Stimulated activated CD4-positive, alpha-beta T cell treated with anti-CD3 and anti-CD28 coated beads, Interleukin-4, amount 100 ng/mL, for 1 hour (primary cell): ENCODE measurements at regions not wholly inside any gene's neighbourhood (a gene's known extent, or its start where the extent isn't known, plus 50 kb on each side); places are given as distances from the start of the nearest gene placed in this dataset.
"Not testable (repeated sequence)": the region's sequence is repeated elsewhere in the genome, so short reads cannot be mapped to it uniquely, and the experiment has no call there.

Experiments
- DNase-seq: peaks from one replicate; pipeline ENCODE4 v3.0.0-alpha.2; 2020

- DNase-seq: no peak
Observed at GRCh38 chr17:16888413-16889087, 83.4 kb downstream of the TNFRSF13B start.

GRCh38 chr17:16887523-16888095, 84.3 kb downstream of the TNFRSF13B start:
- DNase-seq: no peak

- DNase-seq: no peak
Observed at GRCh38 chr17:16886655-16887322, 85.1 kb downstream of the TNFRSF13B start.

- not testable (repeated sequence) for DNase-seq
Observed at GRCh38 chr17:16885204-16885603, 86.7 kb downstream of the TNFRSF13B start.

GRCh38 chr17:16882926-16883265, 89.0 kb downstream of the TNFRSF13B start:
- not testable (repeated sequence) for DNase-seq

GRCh38 chr17:16882243-16882925, 89.5 kb downstream of the TNFRSF13B start:
- no peak for DNase-seq

GRCh38 chr17:16881239-16881924, 90.5 kb downstream of the TNFRSF13B start:
- DNase-seq: no peak

GRCh38 chr17:16880843-16881230, 91.1 kb downstream of the TNFRSF13B start:
- DNase-seq: no peak

- DNase-seq: no peak
Observed at GRCh38 chr17:16880121-16880842, 91.6 kb downstream of the TNFRSF13B start.

- DNase-seq: no peak
Observed at GRCh38 chr17:16879686-16880085, 92.2 kb downstream of the TNFRSF13B start.

GRCh38 chr17:16878606-16879005, 93.3 kb downstream of the TNFRSF13B start:
- DNase-seq: no peak

- no peak for DNase-seq
Observed at GRCh38 chr17:16878084-16878483, 93.8 kb downstream of the TNFRSF13B start.

- DNase-seq: no peak
Observed at GRCh38 chr17:16877099-16877498, 94.8 kb downstream of the TNFRSF13B start.

- DNase-seq: no peak
Observed at GRCh38 chr17:16875662-16876061, 96.3 kb downstream of the TNFRSF13B start.

- DNase-seq: not testable (repeated sequence)
Observed at GRCh38 chr17:16874216-16874615, 97.7 kb downstream of the TNFRSF13B start.

GRCh38 chr17:16873174-16874035, 98.5 kb downstream of the TNFRSF13B start:
- DNase-seq: peak; percentile 34

- DNase-seq: no peak
Observed at GRCh38 chr17:16872351-16873173, 99.4 kb downstream of the TNFRSF13B start.

GRCh38 chr17:16871446-16872190, 100.3 kb downstream of the TNFRSF13B start:
- DNase-seq: not testable (repeated sequence)
